ENCODE measurements at regions not wholly inside any gene's neighbourhood (a gene's known extent, or its start where the extent isn't known, plus 50 kb on each side); places are given as distances from the start of the nearest gene placed in this dataset.

DNA sequence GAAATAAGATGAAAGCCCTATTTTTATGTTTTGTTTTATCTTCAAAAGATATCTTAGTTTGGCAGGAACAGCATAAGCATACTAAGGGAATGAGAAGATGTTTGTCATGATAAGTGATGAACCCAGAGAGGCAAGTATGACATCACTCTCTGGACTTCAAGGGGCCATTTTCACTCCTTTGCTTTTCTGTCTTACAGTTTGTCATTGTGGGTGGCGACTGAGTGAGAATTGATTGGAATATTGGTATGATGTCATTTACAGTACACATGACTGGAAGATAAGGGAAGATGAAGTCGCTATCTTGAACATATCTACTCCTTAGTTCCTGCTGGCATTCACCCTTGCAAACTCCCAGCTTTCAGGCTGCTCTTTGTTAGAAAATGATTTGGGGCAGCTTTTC, 258.1 kb upstream of the RAB4A start:
- Mint-ChIP-seq H3K27me3 (ENCODE audit: insufficient read depth, low read depth, poor library complexity) (peaks cover 2% of the 10 kb centered on the region), H3K36me3 (ENCODE audit: low read depth) (no peaks in the 10 kb centered on the region), H3K27ac (no peak overlapping the region), H3K4me3 (no peak overlapping the region), H3K9me3 (no peaks in the 10 kb centered on the region), H3K4me1 (peaks cover 11% of the 10 kb centered on the region; the same call in 2 of the 3 replicates)
- no peaks in the 10 kb centered on the region for H3K27me3 ChIP-seq (ENCODE audit: insufficient read depth)
- no peak overlapping the region for H3K4me2 ChIP-seq
- H3K4me1 ChIP-seq (ENCODE audit: insufficient read depth): peaks cover 9% of the 10 kb centered on the region; the same call in 1 of the 2 replicates
- ATAC-seq (no peak), DNase-seq (ENCODE audit: low spot score) (no peak)
- no peaks in the 10 kb centered on the region for H4K20me1 ChIP-seq (replicated peaks; ENCODE audit: insufficient read depth)
- no peak overlapping the region for H3K27ac ChIP-seq (ENCODE audit: low read depth)
- no peaks in the 10 kb centered on the region for H3K79me2 ChIP-seq (replicated peaks; ENCODE audit: insufficient read depth)
- H3K36me3 ChIP-seq (ENCODE audit: insufficient read depth): no peaks in the 10 kb centered on the region
- H3K4me3 ChIP-seq: no peak overlapping the region
- no peaks in the 10 kb centered on the region for H3K9me2 ChIP-seq (ENCODE audit: insufficient read depth)
- no peak overlapping the region for H2AFZ ChIP-seq
- H3F3A ChIP-seq (replicated peaks; ENCODE audit: low read depth): no peaks in the 10 kb centered on the region
- TF ChIP-seq POLR2AphosphoS5 (IDR thresholded peaks at IDR 0.05; ENCODE audit: low read depth) (no peak), ZNF331 (CRISPR knock-in tag; IDR thresholded peaks at IDR 0.05; ENCODE audit: low read depth) (no peak), JUNB (IDR thresholded peaks at IDR 0.05; ENCODE audit: unreplicated experiment) (no peak), EZH2phosphoT487 (IDR thresholded peaks at IDR 0.05; ENCODE audit: unreplicated experiment) (no peak), ZNF114 (CRISPR knock-in tag; IDR thresholded peaks at IDR 0.05) (no peak), NANOG (IDR thresholded peaks at IDR 0.05; ENCODE audit: borderline replicate concordance) (no peak), STAT1 (IDR thresholded peaks at IDR 0.05; ENCODE audit: unreplicated experiment) (no peak), CREB1 (CRISPR knock-in tag; IDR thresholded peaks at IDR 0.05; ENCODE audit: low read depth) (no peak), EZH2 (IDR thresholded peaks at IDR 0.05; ENCODE audit: low read depth, unreplicated experiment) (no peak)
- TF ChIP-seq, protein P1, sequence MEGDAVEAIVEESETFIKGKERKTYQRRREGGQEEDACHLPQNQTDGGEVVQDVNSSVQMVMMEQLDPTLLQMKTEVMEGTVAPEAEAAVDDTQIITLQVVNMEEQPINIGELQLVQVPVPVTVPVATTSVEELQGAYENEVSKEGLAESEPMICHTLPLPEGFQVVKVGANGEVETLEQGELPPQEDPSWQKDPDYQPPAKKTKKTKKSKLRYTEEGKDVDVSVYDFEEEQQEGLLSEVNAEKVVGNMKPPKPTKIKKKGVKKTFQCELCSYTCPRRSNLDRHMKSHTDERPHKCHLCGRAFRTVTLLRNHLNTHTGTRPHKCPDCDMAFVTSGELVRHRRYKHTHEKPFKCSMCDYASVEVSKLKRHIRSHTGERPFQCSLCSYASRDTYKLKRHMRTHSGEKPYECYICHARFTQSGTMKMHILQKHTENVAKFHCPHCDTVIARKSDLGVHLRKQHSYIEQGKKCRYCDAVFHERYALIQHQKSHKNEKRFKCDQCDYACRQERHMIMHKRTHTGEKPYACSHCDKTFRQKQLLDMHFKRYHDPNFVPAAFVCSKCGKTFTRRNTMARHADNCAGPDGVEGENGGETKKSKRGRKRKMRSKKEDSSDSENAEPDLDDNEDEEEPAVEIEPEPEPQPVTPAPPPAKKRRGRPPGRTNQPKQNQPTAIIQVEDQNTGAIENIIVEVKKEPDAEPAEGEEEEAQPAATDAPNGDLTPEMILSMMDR (conservative IDR thresholded peaks at IDR 0.05; ENCODE audit: low read depth in 2 of 2): no peak
- TF ChIP-seq, protein P2, sequence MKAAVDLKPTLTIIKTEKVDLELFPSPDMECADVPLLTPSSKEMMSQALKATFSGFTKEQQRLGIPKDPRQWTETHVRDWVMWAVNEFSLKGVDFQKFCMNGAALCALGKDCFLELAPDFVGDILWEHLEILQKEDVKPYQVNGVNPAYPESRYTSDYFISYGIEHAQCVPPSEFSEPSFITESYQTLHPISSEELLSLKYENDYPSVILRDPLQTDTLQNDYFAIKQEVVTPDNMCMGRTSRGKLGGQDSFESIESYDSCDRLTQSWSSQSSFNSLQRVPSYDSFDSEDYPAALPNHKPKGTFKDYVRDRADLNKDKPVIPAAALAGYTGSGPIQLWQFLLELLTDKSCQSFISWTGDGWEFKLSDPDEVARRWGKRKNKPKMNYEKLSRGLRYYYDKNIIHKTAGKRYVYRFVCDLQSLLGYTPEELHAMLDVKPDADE (IDR thresholded peaks at IDR 0.05): no peak
- TF ChIP-seq, protein P3, sequence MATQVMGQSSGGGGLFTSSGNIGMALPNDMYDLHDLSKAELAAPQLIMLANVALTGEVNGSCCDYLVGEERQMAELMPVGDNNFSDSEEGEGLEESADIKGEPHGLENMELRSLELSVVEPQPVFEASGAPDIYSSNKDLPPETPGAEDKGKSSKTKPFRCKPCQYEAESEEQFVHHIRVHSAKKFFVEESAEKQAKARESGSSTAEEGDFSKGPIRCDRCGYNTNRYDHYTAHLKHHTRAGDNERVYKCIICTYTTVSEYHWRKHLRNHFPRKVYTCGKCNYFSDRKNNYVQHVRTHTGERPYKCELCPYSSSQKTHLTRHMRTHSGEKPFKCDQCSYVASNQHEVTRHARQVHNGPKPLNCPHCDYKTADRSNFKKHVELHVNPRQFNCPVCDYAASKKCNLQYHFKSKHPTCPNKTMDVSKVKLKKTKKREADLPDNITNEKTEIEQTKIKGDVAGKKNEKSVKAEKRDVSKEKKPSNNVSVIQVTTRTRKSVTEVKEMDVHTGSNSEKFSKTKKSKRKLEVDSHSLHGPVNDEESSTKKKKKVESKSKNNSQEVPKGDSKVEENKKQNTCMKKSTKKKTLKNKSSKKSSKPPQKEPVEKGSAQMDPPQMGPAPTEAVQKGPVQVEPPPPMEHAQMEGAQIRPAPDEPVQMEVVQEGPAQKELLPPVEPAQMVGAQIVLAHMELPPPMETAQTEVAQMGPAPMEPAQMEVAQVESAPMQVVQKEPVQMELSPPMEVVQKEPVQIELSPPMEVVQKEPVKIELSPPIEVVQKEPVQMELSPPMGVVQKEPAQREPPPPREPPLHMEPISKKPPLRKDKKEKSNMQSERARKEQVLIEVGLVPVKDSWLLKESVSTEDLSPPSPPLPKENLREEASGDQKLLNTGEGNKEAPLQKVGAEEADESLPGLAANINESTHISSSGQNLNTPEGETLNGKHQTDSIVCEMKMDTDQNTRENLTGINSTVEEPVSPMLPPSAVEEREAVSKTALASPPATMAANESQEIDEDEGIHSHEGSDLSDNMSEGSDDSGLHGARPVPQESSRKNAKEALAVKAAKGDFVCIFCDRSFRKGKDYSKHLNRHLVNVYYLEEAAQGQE (IDR thresholded peaks at IDR 0.05; ENCODE audit: unreplicated experiment): no peak
- TF ChIP-seq, protein P4, sequence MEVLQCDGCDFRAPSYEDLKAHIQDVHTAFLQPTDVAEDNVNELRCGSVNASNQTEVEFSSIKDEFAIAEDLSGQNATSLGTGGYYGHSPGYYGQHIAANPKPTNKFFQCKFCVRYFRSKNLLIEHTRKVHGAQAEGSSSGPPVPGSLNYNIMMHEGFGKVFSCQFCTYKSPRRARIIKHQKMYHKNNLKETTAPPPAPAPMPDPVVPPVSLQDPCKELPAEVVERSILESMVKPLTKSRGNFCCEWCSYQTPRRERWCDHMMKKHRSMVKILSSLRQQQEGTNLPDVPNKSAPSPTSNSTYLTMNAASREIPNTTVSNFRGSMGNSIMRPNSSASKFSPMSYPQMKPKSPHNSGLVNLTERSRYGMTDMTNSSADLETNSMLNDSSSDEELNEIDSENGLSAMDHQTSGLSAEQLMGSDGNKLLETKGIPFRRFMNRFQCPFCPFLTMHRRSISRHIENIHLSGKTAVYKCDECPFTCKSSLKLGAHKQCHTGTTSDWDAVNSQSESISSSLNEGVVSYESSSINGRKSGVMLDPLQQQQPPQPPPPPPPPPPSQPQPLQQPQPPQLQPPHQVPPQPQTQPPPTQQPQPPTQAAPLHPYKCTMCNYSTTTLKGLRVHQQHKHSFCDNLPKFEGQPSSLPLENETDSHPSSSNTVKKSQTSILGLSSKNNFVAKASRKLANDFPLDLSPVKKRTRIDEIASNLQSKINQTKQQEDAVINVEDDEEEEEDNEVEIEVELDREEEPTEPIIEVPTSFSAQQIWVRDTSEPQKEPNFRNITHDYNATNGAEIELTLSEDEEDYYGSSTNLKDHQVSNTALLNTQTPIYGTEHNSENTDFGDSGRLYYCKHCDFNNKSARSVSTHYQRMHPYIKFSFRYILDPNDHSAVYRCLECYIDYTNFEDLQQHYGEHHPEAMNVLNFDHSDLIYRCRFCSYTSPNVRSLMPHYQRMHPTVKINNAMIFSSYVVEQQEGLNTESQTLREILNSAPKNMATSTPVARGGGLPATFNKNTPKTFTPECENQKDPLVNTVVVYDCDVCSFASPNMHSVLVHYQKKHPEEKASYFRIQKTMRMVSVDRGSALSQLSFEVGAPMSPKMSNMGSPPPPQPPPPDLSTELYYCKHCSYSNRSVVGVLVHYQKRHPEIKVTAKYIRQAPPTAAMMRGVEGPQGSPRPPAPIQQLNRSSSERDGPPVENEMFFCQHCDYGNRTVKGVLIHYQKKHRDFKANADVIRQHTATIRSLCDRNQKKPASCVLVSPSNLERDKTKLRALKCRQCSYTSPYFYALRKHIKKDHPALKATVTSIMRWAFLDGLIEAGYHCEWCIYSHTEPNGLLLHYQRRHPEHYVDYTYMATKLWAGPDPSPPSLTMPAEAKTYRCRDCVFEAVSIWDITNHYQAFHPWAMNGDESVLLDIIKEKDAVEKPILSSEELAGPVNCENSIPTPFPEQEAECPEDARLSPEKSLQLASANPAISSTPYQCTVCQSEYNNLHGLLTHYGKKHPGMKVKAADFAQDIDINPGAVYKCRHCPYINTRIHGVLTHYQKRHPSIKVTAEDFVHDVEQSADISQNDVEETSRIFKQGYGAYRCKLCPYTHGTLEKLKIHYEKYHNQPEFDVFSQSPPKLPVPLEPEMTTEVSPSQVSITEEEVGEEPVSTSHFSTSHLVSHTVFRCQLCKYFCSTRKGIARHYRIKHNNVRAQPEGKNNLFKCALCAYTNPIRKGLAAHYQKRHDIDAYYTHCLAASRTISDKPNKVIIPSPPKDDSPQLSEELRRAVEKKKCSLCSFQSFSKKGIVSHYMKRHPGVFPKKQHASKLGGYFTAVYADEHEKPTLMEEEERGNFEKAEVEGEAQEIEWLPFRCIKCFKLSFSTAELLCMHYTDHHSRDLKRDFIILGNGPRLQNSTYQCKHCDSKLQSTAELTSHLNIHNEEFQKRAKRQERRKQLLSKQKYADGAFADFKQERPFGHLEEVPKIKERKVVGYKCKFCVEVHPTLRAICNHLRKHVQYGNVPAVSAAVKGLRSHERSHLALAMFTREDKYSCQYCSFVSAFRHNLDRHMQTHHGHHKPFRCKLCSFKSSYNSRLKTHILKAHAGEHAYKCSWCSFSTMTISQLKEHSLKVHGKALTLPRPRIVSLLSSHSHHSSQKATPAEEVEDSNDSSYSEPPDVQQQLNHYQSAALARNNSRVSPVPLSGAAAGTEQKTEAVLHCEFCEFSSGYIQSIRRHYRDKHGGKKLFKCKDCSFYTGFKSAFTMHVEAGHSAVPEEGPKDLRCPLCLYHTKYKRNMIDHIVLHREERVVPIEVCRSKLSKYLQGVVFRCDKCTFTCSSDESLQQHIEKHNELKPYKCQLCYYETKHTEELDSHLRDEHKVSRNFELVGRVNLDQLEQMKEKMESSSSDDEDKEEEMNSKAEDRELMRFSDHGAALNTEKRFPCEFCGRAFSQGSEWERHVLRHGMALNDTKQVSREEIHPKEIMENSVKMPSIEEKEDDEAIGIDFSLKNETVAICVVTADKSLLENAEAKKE (CRISPR knock-in tag; IDR thresholded peaks at IDR 0.05): no peak

Data from GM23338 (cell line).